Epithelial cell of proximal tubule (primary cell): ENCODE measurements at regions not wholly inside any gene's neighbourhood (a gene's known extent, or its start where the extent isn't known, plus 50 kb on each side); places are given as distances from the start of the nearest gene placed in this dataset.
A peak's percentile ranks its signal among the peaks of the same experiment; 100 is the strongest.

ENCODE experiments used
- DNase-seq: peaks from one replicate; pipeline ENCODE4 v3.0.0-alpha.2; 2011; ENCODE audit warnings: low read depth
- H3K4me3 ChIP-seq: 2 replicates; pipeline ENCODE4 v1.5.1; 2011; ENCODE audit warnings: low read depth, mild to moderate bottlenecking, low read length
- CTCF ChIP-seq: conservative IDR thresholded peaks from 2 replicates; pipeline ENCODE4 v1.5.1; 2012; ENCODE audit warnings: low read depth, mild to moderate bottlenecking, low read length

GRCh38 chr10:111993872-111994426 lies 189.6 kb downstream of the GPAM start:
- no peak for DNase-seq
- TF ChIP-seq CTCF: no peak
- no peak overlapping the region for H3K4me3 ChIP-seq

- no peak for TF ChIP-seq CTCF
- H3K4me3 ChIP-seq: no peak overlapping the region
- no peak for DNase-seq
Measured at GRCh38 chr10:111996103-111996502, 187.5 kb downstream of the GPAM start.

GRCh38 chr10:111998728-111999127 lies 184.8 kb downstream of the GPAM start:
- no peak for DNase-seq
- no peak overlapping the region for H3K4me3 ChIP-seq
- no peak for TF ChIP-seq CTCF

- no peak overlapping the region for H3K4me3 ChIP-seq
- DNase-seq: no peak
- TF ChIP-seq CTCF: no peak
Measured at GRCh38 chr10:111999205-111999914, 184.2 kb downstream of the GPAM start.

GRCh38 chr10:111999915-112000302 lies 183.7 kb downstream of the GPAM start:
- no peak for TF ChIP-seq CTCF
- DNase-seq: no peak
- no peak overlapping the region for H3K4me3 ChIP-seq

GRCh38 chr10:112000466-112000865 lies 183.1 kb downstream of the GPAM start:
- H3K4me3 ChIP-seq: no peak overlapping the region
- TF ChIP-seq CTCF: no peak
- DNase-seq: peak; percentile 26

- no peak for TF ChIP-seq CTCF
- DNase-seq: peak; percentile 56
Measured at GRCh38 chr10:112002206-112002605, 181.4 kb downstream of the GPAM start.

More at GRCh38 chr10:112002206-112002605, 181.4 kb downstream of the GPAM start:
- H3K4me3 ChIP-seq: no peak overlapping the region
